ENCODE measurements at regions not wholly inside any gene's neighbourhood (a gene's known extent, or its start where the extent isn't known, plus 50 kb on each side); places are given as distances from the start of the nearest gene placed in this dataset.

GRCh38 chr15:45855907-45856579, 221.2 kb downstream of the SQOR start:
- H3K27me3 Mint-ChIP-seq (ENCODE audit: unreplicated experiment): no peaks in the 10 kb centered on the region
- no peak for DNase-seq (ENCODE audit: low spot score)

GRCh38 chr15:45857291-45857690, 222.5 kb downstream of the SQOR start:
- no peak for TF ChIP-seq CTCF (IDR thresholded peaks at IDR 0.05; ENCODE audit: unreplicated experiment)
- no peak overlapping the region for H3K4me3 Mint-ChIP-seq (ENCODE audit: unreplicated experiment)
- H3K27ac Mint-ChIP-seq (ENCODE audit: unreplicated experiment): no peak overlapping the region
- peaks cover 20% of the 10 kb centered on the region for H3K9me3 Mint-ChIP-seq (ENCODE audit: unreplicated experiment)
- no peaks in the 10 kb centered on the region for H3K27me3 Mint-ChIP-seq (ENCODE audit: unreplicated experiment)
- H3K36me3 Mint-ChIP-seq (ENCODE audit: low read depth, unreplicated experiment): peaks cover 3% of the 10 kb centered on the region
- DNase-seq (ENCODE audit: low spot score): no peak
- no peaks in the 10 kb centered on the region for H3K4me1 Mint-ChIP-seq (ENCODE audit: unreplicated experiment)

More at GRCh38 chr15:45855907-45856579, 221.2 kb downstream of the SQOR start:
- Mint-ChIP-seq H3K27ac (ENCODE audit: unreplicated experiment) (no peak overlapping the region), H3K36me3 (ENCODE audit: low read depth, unreplicated experiment) (no peaks in the 10 kb centered on the region), H3K4me1 (ENCODE audit: unreplicated experiment) (no peaks in the 10 kb centered on the region), H3K4me3 (ENCODE audit: unreplicated experiment) (no peak overlapping the region), H3K9me3 (ENCODE audit: unreplicated experiment) (peaks cover 20% of the 10 kb centered on the region)
- no peak for TF ChIP-seq CTCF (IDR thresholded peaks at IDR 0.05; ENCODE audit: unreplicated experiment)

GRCh38 chr15:45858491-45858890, 223.7 kb downstream of the SQOR start:
- TF ChIP-seq CTCF (IDR thresholded peaks at IDR 0.05; ENCODE audit: unreplicated experiment): no peak
- no peaks in the 10 kb centered on the region for H3K4me1 Mint-ChIP-seq (ENCODE audit: unreplicated experiment)
- peaks cover 22% of the 10 kb centered on the region for H3K9me3 Mint-ChIP-seq (ENCODE audit: unreplicated experiment)
- peaks cover under 1% of the 10 kb centered on the region for H3K27me3 Mint-ChIP-seq (ENCODE audit: unreplicated experiment)
- no peak for DNase-seq (ENCODE audit: low spot score)
- no peak overlapping the region for H3K4me3 Mint-ChIP-seq (ENCODE audit: unreplicated experiment)
- peaks cover 3% of the 10 kb centered on the region for H3K36me3 Mint-ChIP-seq (ENCODE audit: low read depth, unreplicated experiment)
- H3K27ac Mint-ChIP-seq (ENCODE audit: unreplicated experiment): no peak overlapping the region

GRCh38 chr15:45862034-45862433, 227.2 kb downstream of the SQOR start:
- Mint-ChIP-seq H3K9me3 (ENCODE audit: unreplicated experiment) (peaks cover 18% of the 10 kb centered on the region), H3K36me3 (ENCODE audit: low read depth, unreplicated experiment) (peaks cover 3% of the 10 kb centered on the region), H3K27ac (ENCODE audit: unreplicated experiment) (no peak overlapping the region), H3K4me3 (ENCODE audit: unreplicated experiment) (no peak overlapping the region), H3K4me1 (ENCODE audit: unreplicated experiment) (no peaks in the 10 kb centered on the region), H3K27me3 (ENCODE audit: unreplicated experiment) (peaks cover 1% of the 10 kb centered on the region)
- DNase-seq (ENCODE audit: low spot score): no peak
- no peak for TF ChIP-seq CTCF (IDR thresholded peaks at IDR 0.05; ENCODE audit: unreplicated experiment)

GRCh38 chr15:45863881-45864580, 229.2 kb downstream of the SQOR start:
- Mint-ChIP-seq H3K9me3 (ENCODE audit: unreplicated experiment) (peaks cover 18% of the 10 kb centered on the region), H3K4me3 (ENCODE audit: unreplicated experiment) (no peak overlapping the region), H3K27me3 (ENCODE audit: unreplicated experiment) (peaks cover 1% of the 10 kb centered on the region), H3K27ac (ENCODE audit: unreplicated experiment) (no peak overlapping the region), H3K36me3 (ENCODE audit: low read depth, unreplicated experiment) (peaks cover 3% of the 10 kb centered on the region), H3K4me1 (ENCODE audit: unreplicated experiment) (no peaks in the 10 kb centered on the region)
- TF ChIP-seq CTCF (IDR thresholded peaks at IDR 0.05; ENCODE audit: unreplicated experiment): no peak
- DNase-seq (ENCODE audit: low spot score): no peak

Measured in endothelial cell (in vitro differentiated cells).